ENCODE measurements at regions not wholly inside any gene's neighbourhood (a gene's known extent, or its start where the extent isn't known, plus 50 kb on each side); places are given as distances from the start of the nearest gene placed in this dataset.
A peak's percentile ranks its signal among the peaks of the same experiment; 100 is the strongest.

DNA sequence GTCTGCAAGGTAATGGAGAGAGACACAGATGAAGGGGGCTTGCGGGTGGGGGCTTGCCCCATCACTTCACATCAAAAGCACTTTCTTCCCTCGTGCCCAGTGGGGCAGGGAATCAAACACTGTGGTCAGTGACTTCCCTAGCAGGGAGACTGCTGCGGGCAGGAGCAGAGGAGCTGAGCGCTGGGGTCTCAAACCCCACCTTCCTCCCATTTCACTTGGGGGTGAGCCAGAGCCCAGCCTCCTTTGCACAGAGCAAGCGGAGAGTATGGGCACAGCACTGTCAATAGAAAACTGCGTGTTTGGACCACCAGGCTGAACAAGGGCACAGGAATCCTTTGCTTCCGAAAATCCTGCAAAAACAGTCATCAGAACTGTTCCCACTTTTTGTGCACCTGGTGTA lies 355.8 kb upstream of the MKI67 start:
- H3K27ac ChIP-seq (ENCODE audit: low read depth, low read length), result no peak overlapping the region
- no TSS peak for BruUV-seq (replicated peaks)
- no peak overlapping the region for H3K9ac ChIP-seq (ENCODE audit: low read length)
- no peak overlapping the region for H3K4me2 ChIP-seq (ENCODE audit: low read length)
- POLR2A ChIA-PET, result no interaction called here
- no peaks in the 10 kb centered on the region for H3K36me3 ChIP-seq (ENCODE audit: control insufficient read depth in 1 of 2, insufficient read depth in 2 of 2, low read length in 2 of 2)
- no peaks in the 10 kb centered on the region for H3K79me2 ChIP-seq (ENCODE audit: insufficient read depth, low read length)
- intact Hi-C loops (cut with micrococcal nuclease), result no loop called here
- CTCF ChIA-PET, result no interaction called here
- H3K9me3 ChIP-seq (ENCODE audit: control insufficient read depth in 1 of 2, insufficient read depth in 1 of 2, low read depth in 1 of 2, low read length in 2 of 2), result no peaks in the 10 kb centered on the region
- RAD21 ChIA-PET (ENCODE audit: low non-redundant PET in 1 of 2, low total read pairs in 2 of 2, uncharacterized antibody in 2 of 2, unreplicated experiment in 2 of 2), result no interaction called here
- H3K27me3 ChIP-seq (ENCODE audit: insufficient read depth, low read length), result peaks cover 62% of the 10 kb centered on the region
- H3K4me3 ChIP-seq (replicated peaks in 1 of 2; ENCODE audit: low read depth in 1 of 2, low read length in 2 of 2), result no peak overlapping the region
- no peak overlapping the region for H2AFZ ChIP-seq (ENCODE audit: low read depth, low read length, poor library complexity, severe bottlenecking)
- no peak for TF ChIP-seq YY1 (IDR thresholded peaks at IDR 0.05; ENCODE audit: extremely low read depth, insufficient replicate concordance, low read depth, low read length)
- no peak for TF ChIP-seq CBX3 (IDR thresholded peaks at IDR 0.05; ENCODE audit: low read depth)
- TF ChIP-seq EZH2phosphoT487 (IDR thresholded peaks at IDR 0.05; ENCODE audit: borderline replicate concordance), result no peak
- TF ChIP-seq SRF (IDR thresholded peaks at IDR 0.05; ENCODE audit: low read depth), result no peak
- no peak for TF ChIP-seq EGR1 (IDR thresholded peaks at IDR 0.05; ENCODE audit: low read depth)
- TF ChIP-seq, protein P1, sequence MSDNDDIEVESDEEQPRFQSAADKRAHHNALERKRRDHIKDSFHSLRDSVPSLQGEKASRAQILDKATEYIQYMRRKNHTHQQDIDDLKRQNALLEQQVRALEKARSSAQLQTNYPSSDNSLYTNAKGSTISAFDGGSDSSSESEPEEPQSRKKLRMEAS (IDR thresholded peaks at IDR 0.05), result no peak
- TF ChIP-seq TCF7L2 (IDR thresholded peaks at IDR 0.05; ENCODE audit: borderline replicate concordance, extremely low read depth, insufficient read depth, insufficient read length), result no peak
- TF ChIP-seq SP1 (IDR thresholded peaks at IDR 0.05; ENCODE audit: low read depth), result no peak
- TF ChIP-seq, protein P2, sequence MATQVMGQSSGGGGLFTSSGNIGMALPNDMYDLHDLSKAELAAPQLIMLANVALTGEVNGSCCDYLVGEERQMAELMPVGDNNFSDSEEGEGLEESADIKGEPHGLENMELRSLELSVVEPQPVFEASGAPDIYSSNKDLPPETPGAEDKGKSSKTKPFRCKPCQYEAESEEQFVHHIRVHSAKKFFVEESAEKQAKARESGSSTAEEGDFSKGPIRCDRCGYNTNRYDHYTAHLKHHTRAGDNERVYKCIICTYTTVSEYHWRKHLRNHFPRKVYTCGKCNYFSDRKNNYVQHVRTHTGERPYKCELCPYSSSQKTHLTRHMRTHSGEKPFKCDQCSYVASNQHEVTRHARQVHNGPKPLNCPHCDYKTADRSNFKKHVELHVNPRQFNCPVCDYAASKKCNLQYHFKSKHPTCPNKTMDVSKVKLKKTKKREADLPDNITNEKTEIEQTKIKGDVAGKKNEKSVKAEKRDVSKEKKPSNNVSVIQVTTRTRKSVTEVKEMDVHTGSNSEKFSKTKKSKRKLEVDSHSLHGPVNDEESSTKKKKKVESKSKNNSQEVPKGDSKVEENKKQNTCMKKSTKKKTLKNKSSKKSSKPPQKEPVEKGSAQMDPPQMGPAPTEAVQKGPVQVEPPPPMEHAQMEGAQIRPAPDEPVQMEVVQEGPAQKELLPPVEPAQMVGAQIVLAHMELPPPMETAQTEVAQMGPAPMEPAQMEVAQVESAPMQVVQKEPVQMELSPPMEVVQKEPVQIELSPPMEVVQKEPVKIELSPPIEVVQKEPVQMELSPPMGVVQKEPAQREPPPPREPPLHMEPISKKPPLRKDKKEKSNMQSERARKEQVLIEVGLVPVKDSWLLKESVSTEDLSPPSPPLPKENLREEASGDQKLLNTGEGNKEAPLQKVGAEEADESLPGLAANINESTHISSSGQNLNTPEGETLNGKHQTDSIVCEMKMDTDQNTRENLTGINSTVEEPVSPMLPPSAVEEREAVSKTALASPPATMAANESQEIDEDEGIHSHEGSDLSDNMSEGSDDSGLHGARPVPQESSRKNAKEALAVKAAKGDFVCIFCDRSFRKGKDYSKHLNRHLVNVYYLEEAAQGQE (IDR thresholded peaks at IDR 0.05; ENCODE audit: low read depth), result no peak
- no peak for TF ChIP-seq ELF1 (IDR thresholded peaks at IDR 0.05; ENCODE audit: borderline replicate concordance, low read depth)
- no peak for TF ChIP-seq POLR2A (IDR thresholded peaks at IDR 0.05; ENCODE audit: borderline replicate concordance, extremely low read depth, insufficient read depth, insufficient read length)
- no peak for TF ChIP-seq FOSL1 (IDR thresholded peaks at IDR 0.05; ENCODE audit: low read depth)
- no peak for TF ChIP-seq CEBPB (IDR thresholded peaks at IDR 0.05; ENCODE audit: low read depth)
- no peak for TF ChIP-seq POLR2AphosphoS5 (IDR thresholded peaks at IDR 0.05; ENCODE audit: low read depth, low read length)
- TF ChIP-seq, protein P3, sequence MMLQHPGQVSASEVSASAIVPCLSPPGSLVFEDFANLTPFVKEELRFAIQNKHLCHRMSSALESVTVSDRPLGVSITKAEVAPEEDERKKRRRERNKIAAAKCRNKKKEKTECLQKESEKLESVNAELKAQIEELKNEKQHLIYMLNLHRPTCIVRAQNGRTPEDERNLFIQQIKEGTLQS (IDR thresholded peaks at IDR 0.05), result no peak
- TF ChIP-seq ZNF274 (IDR thresholded peaks at IDR 0.05; ENCODE audit: low read depth, low read length), result no peak
- ATAC-seq (peak; percentile 11; the same call in 1 of the 2 replicates), DNase-seq (ENCODE audit: low read depth, low spot score) (no peak)
- H3K9me2 ChIP-seq (ENCODE audit: insufficient read depth), result no peaks in the 10 kb centered on the region
- no peaks in the 10 kb centered on the region for H3K4me1 ChIP-seq (ENCODE audit: control insufficient read depth in 1 of 2, insufficient read depth in 2 of 2, low read length in 2 of 2)
- H4K20me1 ChIP-seq (ENCODE audit: insufficient read depth), result no peaks in the 10 kb centered on the region
